ENCODE measurements at regions not wholly inside any gene's neighbourhood (a gene's known extent, or its start where the extent isn't known, plus 50 kb on each side); places are given as distances from the start of the nearest gene placed in this dataset.

DNA sequence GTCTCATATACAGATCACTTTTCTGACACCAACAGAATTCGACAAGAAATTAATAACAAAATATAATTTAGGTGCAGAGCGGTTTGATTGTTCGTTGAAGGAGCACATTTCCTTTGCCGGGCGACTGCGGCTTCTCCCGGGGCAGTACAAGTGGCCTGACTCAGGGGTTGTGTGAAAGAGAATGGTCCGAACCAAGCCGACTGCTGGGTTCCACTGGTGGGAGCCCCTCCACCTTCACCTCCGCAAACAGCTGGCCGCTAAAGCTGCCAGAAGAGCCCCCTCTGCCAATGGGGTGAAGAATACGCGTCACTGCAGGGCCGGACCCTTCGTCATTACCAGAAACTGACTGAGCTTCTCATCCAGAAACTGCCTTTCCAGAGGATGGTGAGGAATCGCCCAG, 156.0 kb upstream of the IFNE start:
- DNase-seq (ENCODE audit: low spot score), result no peak
- H3K27me3 ChIP-seq, result no peaks in the 10 kb centered on the region
- no peaks in the 10 kb centered on the region for H3K36me3 ChIP-seq
- H3K9me3 ChIP-seq (ENCODE audit: low read depth), result no peaks in the 10 kb centered on the region
- H2AFZ ChIP-seq (replicated peaks), result no peak overlapping the region
- peaks cover 8% of the 10 kb centered on the region for H3K9me3 Mint-ChIP-seq
- no peaks in the 10 kb centered on the region for H3K79me2 ChIP-seq (ENCODE audit: low read depth)
- H3K27ac Mint-ChIP-seq, result no peak overlapping the region
- no peak overlapping the region for H3K9ac ChIP-seq
- H3F3A ChIP-seq (ENCODE audit: low read depth), result no peaks in the 10 kb centered on the region
- H3K27ac ChIP-seq, result no peak overlapping the region
- H3K4me3 Mint-ChIP-seq, result no peak overlapping the region
- no peaks in the 10 kb centered on the region for H3K4me1 ChIP-seq
- no peak for TF ChIP-seq EZH2 (IDR thresholded peaks at IDR 0.05)
- TF ChIP-seq, protein P1, sequence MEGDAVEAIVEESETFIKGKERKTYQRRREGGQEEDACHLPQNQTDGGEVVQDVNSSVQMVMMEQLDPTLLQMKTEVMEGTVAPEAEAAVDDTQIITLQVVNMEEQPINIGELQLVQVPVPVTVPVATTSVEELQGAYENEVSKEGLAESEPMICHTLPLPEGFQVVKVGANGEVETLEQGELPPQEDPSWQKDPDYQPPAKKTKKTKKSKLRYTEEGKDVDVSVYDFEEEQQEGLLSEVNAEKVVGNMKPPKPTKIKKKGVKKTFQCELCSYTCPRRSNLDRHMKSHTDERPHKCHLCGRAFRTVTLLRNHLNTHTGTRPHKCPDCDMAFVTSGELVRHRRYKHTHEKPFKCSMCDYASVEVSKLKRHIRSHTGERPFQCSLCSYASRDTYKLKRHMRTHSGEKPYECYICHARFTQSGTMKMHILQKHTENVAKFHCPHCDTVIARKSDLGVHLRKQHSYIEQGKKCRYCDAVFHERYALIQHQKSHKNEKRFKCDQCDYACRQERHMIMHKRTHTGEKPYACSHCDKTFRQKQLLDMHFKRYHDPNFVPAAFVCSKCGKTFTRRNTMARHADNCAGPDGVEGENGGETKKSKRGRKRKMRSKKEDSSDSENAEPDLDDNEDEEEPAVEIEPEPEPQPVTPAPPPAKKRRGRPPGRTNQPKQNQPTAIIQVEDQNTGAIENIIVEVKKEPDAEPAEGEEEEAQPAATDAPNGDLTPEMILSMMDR (IDR thresholded peaks at IDR 0.05), result no peak
- no peak for TF ChIP-seq EZH2phosphoT487 (IDR thresholded peaks at IDR 0.05)
- H3K4me2 ChIP-seq, result no peak overlapping the region
- H3K36me3 Mint-ChIP-seq, result no peaks in the 10 kb centered on the region
- H4K20me1 ChIP-seq (ENCODE audit: low read depth), result no peaks in the 10 kb centered on the region
- H3K4me3 ChIP-seq, result no peak overlapping the region
- H3K4me1 Mint-ChIP-seq, result no peaks in the 10 kb centered on the region
- peaks cover 2% of the 10 kb centered on the region for H3K27me3 Mint-ChIP-seq (ENCODE audit: insufficient read depth, low read depth)

DNA sequence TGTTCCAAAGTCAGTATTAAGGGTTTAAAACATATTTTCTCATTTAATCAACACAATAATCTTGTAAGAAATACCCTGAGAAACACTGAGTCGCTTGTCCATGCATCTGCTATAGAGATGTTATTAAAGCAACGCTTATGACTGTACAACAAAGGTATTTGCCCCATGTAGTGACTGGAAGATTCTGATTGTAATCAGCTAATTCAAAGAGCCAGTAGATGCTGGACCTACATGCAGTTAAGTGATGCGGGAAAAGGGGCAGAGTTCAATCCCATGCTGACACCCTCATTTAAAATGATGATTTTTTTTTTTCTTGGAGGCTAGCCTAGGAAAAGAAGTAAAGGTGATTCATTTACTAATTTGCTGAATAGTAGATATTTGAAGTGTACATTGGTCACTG, 149.3 kb upstream of the MTAP start:
- Mint-ChIP-seq H3K27ac (no peak overlapping the region), H3K27me3 (ENCODE audit: insufficient read depth, low read depth) (no peaks in the 10 kb centered on the region), H3K9me3 (peaks cover 11% of the 10 kb centered on the region), H3K4me1 (no peaks in the 10 kb centered on the region), H3K36me3 (no peaks in the 10 kb centered on the region), H3K4me3 (no peak overlapping the region)
- no peaks in the 10 kb centered on the region for H3K79me2 ChIP-seq (ENCODE audit: low read depth)
- H3K9ac ChIP-seq, result no peak overlapping the region
- DNase-seq (ENCODE audit: low spot score), result no peak
- TF ChIP-seq EZH2 (IDR thresholded peaks at IDR 0.05) (no peak), EZH2phosphoT487 (IDR thresholded peaks at IDR 0.05) (no peak)
- TF ChIP-seq, protein P1 (IDR thresholded peaks at IDR 0.05), result no peak
- no peaks in the 10 kb centered on the region for H3K27me3 ChIP-seq
- no peak overlapping the region for H2AFZ ChIP-seq (replicated peaks)
- H3K36me3 ChIP-seq, result no peaks in the 10 kb centered on the region
- no peak overlapping the region for H3K4me3 ChIP-seq
- H3K4me2 ChIP-seq, result no peak overlapping the region
- H4K20me1 ChIP-seq (ENCODE audit: low read depth), result no peaks in the 10 kb centered on the region
- H3K27ac ChIP-seq, result no peak overlapping the region
- H3K9me3 ChIP-seq (ENCODE audit: low read depth), result no peaks in the 10 kb centered on the region
- H3F3A ChIP-seq (ENCODE audit: low read depth), result no peaks in the 10 kb centered on the region
- H3K4me1 ChIP-seq, result no peaks in the 10 kb centered on the region

DNA sequence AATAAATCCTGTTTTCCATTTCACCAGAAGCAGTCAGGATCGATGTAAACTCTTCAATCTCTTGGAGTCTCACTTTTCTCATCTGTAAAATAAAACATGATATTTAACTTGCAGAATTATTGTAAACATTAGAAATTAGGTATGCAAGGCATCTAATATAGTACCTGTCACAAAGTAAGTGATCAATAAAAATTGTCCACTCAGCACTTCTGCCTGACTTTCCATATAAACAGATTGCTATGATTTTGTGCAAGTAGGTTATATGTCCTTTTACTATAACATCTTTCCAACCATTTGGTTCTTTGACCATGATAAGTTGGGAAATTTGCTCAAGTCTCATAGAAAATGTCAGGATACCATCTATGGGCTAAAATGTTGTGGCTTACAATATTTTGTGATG, 148.8 kb upstream of the MTAP start:
- no peak overlapping the region for H3K4me3 ChIP-seq
- H3K27ac ChIP-seq, result no peak overlapping the region
- DNase-seq (ENCODE audit: low spot score), result no peak
- no peaks in the 10 kb centered on the region for H3F3A ChIP-seq (ENCODE audit: low read depth)
- H3K4me1 ChIP-seq, result no peaks in the 10 kb centered on the region
- no peaks in the 10 kb centered on the region for H3K4me1 Mint-ChIP-seq
- no peaks in the 10 kb centered on the region for H3K36me3 Mint-ChIP-seq
- no peaks in the 10 kb centered on the region for H3K36me3 ChIP-seq
- peaks cover 6% of the 10 kb centered on the region for H3K9me3 Mint-ChIP-seq
- no peak overlapping the region for H2AFZ ChIP-seq (replicated peaks)
- no peak overlapping the region for H3K27ac Mint-ChIP-seq
- H3K79me2 ChIP-seq (ENCODE audit: low read depth), result no peaks in the 10 kb centered on the region
- H3K27me3 ChIP-seq, result no peaks in the 10 kb centered on the region
- H3K9me3 ChIP-seq (ENCODE audit: low read depth), result no peaks in the 10 kb centered on the region
- H3K4me3 Mint-ChIP-seq, result no peak overlapping the region
- H4K20me1 ChIP-seq (ENCODE audit: low read depth), result no peaks in the 10 kb centered on the region
- H3K27me3 Mint-ChIP-seq (ENCODE audit: insufficient read depth, low read depth), result no peaks in the 10 kb centered on the region
- H3K4me2 ChIP-seq, result no peak overlapping the region
- no peak overlapping the region for H3K9ac ChIP-seq
- TF ChIP-seq EZH2phosphoT487 (IDR thresholded peaks at IDR 0.05), result no peak
- TF ChIP-seq, protein P1 (IDR thresholded peaks at IDR 0.05), result no peak
- no peak for TF ChIP-seq EZH2 (IDR thresholded peaks at IDR 0.05)
